Right lobe of liver (tissue), 6 donors: ENCODE measurements at regions not wholly inside any gene's neighbourhood (a gene's known extent, or its start where the extent isn't known, plus 50 kb on each side); places are given as distances from the start of the nearest gene placed in this dataset.

ENCODE experiments used
- ATAC-seq, 4 donors: fragments of 200-7000 bp; cut with Tn5 transposase; one replicate each; pipeline ENCODE4 v1.9.1; 2020; ENCODE audit warnings: mild to moderate bottlenecking in 4 of 4, moderate library complexity in 4 of 4
- DNase-seq, 3 donors: peaks; one replicate each; pipeline ENCODE4 v3.0.0-alpha.2; 2020
- H3K27ac ChIP-seq, 3 donors: fragments of 200-600 bp; one replicate each; pipeline ENCODE4 v1.8.0; 2022
- H3K27me3 ChIP-seq, 2 donors: fragments of 200-600 bp; one replicate each; pipeline ENCODE4 v1.8.0; 2022
- H3K36me3 ChIP-seq, 4 donors: fragments of 200-600 bp; sonication (generic) in 1 of 4; one replicate each; pipeline versions ENCODE4 v1.5.1 to v1.8.0; 2017 to 2022; ENCODE audit warnings: control low read depth in 1 of 4
- H3K4me1 ChIP-seq, 4 donors: fragments of 200-600 bp; sonication (generic) in 1 of 4; one replicate each; pipeline versions ENCODE4 v1.5.1 to v1.8.0; 2017 to 2022; ENCODE audit warnings: control low read depth in 1 of 4
- H3K4me3 ChIP-seq, 3 donors: fragments of 200-600 bp; one replicate each; pipeline ENCODE4 v1.8.0; 2022
- H3K9me3 ChIP-seq, 4 donors: fragments of 200-600 bp; sonication (generic) in 1 of 4; one replicate each; pipeline versions ENCODE4 v1.5.1 to v1.8.0; 2017 to 2022; ENCODE audit warnings: control low read depth in 1 of 4
- CTCF ChIP-seq, 4 donors: fragments of 200-600 bp in 3 of 4; fragments of 450-650 bp in 1 of 4; IDR thresholded peaks; one replicate each; pipeline versions ENCODE4 v1.5.1 to v1.8.0; 2016 to 2022; ENCODE audit warnings: antibody characterized with exemption in 4 of 4, mild to moderate bottlenecking in 2 of 4
- POLR2A ChIP-seq: fragments of 450-650 bp; IDR thresholded peaks from one replicate; pipeline ENCODE4 v1.6.1; 2017; ENCODE audit warnings: antibody characterized with exemption, mild to moderate bottlenecking
- WGBS: methylation state at CpG from one replicate; pipeline ENCODE4 v1.1.6; 2018; ENCODE audit warnings: low coverage, low lambda C conversion rate; ENCODE audit not compliant: insufficient coverage; ENCODE audit errors: missing lambda C conversion rate; 5-methylcytosine and 5-hydroxymethylcytosine counted together
- intact Hi-C, 2 donors: fragments of 100-400 bp; cut with DNase I; formaldehyde crosslinking; loops; one replicate each; pipeline versions ENCODE4 v1.11.2 to v1.14.1; 2022
- donor health status: DM: no; HTN: yes; CAD: no.
- donor health status: DM: no; HTN: no; CAD: no.
- donor health status: DM: no; HTN: no; CAD: no.
- donor health status: DM: no; HTN: yes; CAD: no.
- donor health status: DM: no; HTN: yes; CAD: no.

DNA sequence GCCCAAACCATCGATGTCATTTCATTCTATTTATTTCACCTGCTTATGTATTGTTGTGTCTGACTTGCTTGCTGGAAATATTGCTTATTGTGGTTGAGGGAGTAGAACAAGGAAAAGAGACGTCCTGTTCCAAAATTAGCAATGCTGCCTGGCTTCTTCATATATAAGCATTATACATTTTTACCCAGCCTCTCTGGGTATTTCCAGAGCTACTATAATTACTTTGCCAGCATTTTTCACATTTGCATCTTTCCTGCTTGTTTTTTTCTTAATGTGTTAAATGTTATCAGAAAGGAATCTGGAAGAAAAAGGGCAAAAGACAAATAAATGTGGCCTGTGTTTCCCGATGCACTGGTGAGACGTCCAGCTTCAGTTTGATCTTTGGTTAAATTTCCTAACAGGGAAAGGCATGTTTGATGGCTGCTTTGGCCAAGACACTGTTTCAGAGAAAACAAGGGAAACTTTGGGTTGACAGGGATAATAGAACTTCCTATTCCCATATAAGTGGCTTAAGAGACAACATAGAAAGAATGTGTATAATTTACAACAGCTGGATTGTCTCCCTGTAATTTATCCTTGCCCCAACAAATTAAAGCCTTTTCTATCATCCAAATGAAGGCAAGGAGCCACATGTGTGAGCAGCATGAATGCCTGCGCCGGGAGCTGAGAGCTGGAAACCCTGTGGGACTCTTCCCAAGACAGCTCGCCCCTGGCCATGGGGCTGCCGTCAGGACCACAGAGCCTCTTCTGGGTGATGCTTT, 671.1 kb upstream of the CELF2 start:
- TF ChIP-seq POLR2A (no peak), CTCF (IDR thresholded peaks at IDR 0.05) (no peak)
- H3K27ac ChIP-seq: no peak overlapping the region
- intact Hi-C loops: no loop called here
- ATAC-seq (no peak), DNase-seq (no peak)
- H3K4me3 ChIP-seq: no peak overlapping the region
- WGBS: 42% methylated on average over 8 of the region's 8 CpGs
- H3K27me3 ChIP-seq: no peaks in the 10 kb centered on the region
- H3K4me1 ChIP-seq: no peaks in the 10 kb centered on the region
- H3K36me3 ChIP-seq: no peaks in the 10 kb centered on the region
- H3K9me3 ChIP-seq: no peaks in the 10 kb centered on the region

- WGBS: 60% methylated on average over 2 of the region's 2 CpGs
- H3K27ac ChIP-seq: no peak overlapping the region
- no peaks in the 10 kb centered on the region for H3K9me3 ChIP-seq
- intact Hi-C loops: no loop called here
- H3K4me3 ChIP-seq: no peak overlapping the region
- TF ChIP-seq CTCF (IDR thresholded peaks at IDR 0.05): no peak
- TF ChIP-seq POLR2A: no peak
- H3K27me3 ChIP-seq: no peaks in the 10 kb centered on the region
- ATAC-seq: no peak
- no peaks in the 10 kb centered on the region for H3K4me1 ChIP-seq
- H3K36me3 ChIP-seq: no peaks in the 10 kb centered on the region
- no peak for DNase-seq
These were observed 667.6 kb upstream of the CELF2 start for GRCh38 chr10:10350050-10350449.

DNA sequence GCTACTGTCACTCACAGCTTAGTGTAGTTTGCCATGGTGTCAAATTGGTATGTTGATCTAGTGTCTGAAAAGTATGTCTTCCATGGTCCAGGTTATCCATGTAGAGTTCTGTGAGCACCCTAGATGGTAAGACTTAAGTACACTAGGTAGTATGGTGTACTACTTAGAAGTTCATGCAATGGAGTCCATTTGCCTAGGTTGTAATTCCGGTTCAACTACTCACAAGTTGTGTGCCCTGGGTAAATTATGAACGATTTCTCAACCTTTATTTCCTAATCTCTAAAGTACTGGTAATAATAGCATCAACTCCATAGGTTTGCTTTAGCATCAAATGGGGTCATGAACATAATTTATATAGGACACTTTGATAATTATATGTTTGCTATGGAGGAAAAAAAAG, 666.2 kb upstream of the CELF2 start:
- WGBS: 63% methylated on average over 2 of the region's 2 CpGs
- H3K4me1 ChIP-seq: no peaks in the 10 kb centered on the region
- DNase-seq: no peak
- intact Hi-C loops: no loop called here
- no peaks in the 10 kb centered on the region for H3K36me3 ChIP-seq
- H3K4me3 ChIP-seq: no peak overlapping the region
- H3K27ac ChIP-seq: no peak overlapping the region
- no peak for ATAC-seq
- TF ChIP-seq POLR2A (no peak), CTCF (IDR thresholded peaks at IDR 0.05) (no peak)
- H3K9me3 ChIP-seq: no peaks in the 10 kb centered on the region
- no peaks in the 10 kb centered on the region for H3K27me3 ChIP-seq

- ATAC-seq (no peak), DNase-seq (no peak)
- Histone ChIP-seq H3K27me3 (no peaks in the 10 kb centered on the region), H3K36me3 (no peaks in the 10 kb centered on the region), H3K4me1 (no peaks in the 10 kb centered on the region), H3K4me3 (no peak overlapping the region), H3K9me3 (no peaks in the 10 kb centered on the region), H3K27ac (no peak overlapping the region)
- no peak for TF ChIP-seq CTCF (IDR thresholded peaks at IDR 0.05)
- no peak for TF ChIP-seq POLR2A
- intact Hi-C loops: no loop called here
- 42% methylated on average over 5 of the region's 8 CpGs for WGBS
These were observed 664.3 kb upstream of the CELF2 start for GRCh38 chr10:10353326-10353868.
